GM19463 (cell line): ENCODE measurements at regions not wholly inside any gene's neighbourhood (a gene's known extent, or its start where the extent isn't known, plus 50 kb on each side); places are given as distances from the start of the nearest gene placed in this dataset.
"Not testable (repeated sequence)": the region's sequence is repeated elsewhere in the genome, so short reads cannot be mapped to it uniquely, and the experiment has no call there.

Source experiments
- ATAC-seq: cut with Tn5 transposase; IDR thresholded peaks from one replicate; pipeline ENCODE4 v1.9.1; 2021; ENCODE audit warnings: mild to moderate bottlenecking, moderate library complexity; ENCODE audit not compliant: unreplicated experiment

DNA sequence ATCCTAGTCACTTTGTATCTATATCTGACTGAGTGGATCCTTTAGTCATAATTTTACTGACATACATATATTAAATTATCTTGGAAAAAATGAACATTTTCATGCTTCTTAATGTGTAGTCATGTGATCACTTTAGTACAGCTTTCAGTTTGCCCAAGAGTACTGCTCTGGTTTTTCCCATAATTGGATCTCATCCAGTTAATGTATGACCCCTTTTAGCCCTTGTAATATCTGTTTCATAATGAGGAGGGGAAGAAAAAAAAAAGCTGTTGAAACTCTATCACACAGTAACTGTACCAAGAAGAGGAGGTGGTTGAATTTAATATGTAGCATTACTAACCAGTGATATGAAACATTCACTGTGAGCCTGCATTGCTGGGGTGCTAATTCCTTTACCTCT is 328.7 kb downstream of the PTPRC start:
- no peak for ATAC-seq

- no peak for ATAC-seq
Observed at GRCh38 chr1:198968866-198969265, 330.0 kb downstream of the PTPRC start.

GRCh38 chr1:198969981-198970380 is 331.1 kb downstream of the PTPRC start:
- no peak for ATAC-seq

- no peak for ATAC-seq
Observed at GRCh38 chr1:198970916-198971315, 332.1 kb downstream of the PTPRC start.

GRCh38 chr1:198977909-198978308 is 339.1 kb downstream of the PTPRC start:
- ATAC-seq: no peak

GRCh38 chr1:198978523-198978922 is 339.7 kb downstream of the PTPRC start:
- no peak for ATAC-seq

- ATAC-seq: no peak
Observed at GRCh38 chr1:198986036-198986435, 347.2 kb downstream of the PTPRC start.

- no peak for ATAC-seq
Observed at GRCh38 chr1:198986442-198986841, 347.6 kb downstream of the PTPRC start.

DNA sequence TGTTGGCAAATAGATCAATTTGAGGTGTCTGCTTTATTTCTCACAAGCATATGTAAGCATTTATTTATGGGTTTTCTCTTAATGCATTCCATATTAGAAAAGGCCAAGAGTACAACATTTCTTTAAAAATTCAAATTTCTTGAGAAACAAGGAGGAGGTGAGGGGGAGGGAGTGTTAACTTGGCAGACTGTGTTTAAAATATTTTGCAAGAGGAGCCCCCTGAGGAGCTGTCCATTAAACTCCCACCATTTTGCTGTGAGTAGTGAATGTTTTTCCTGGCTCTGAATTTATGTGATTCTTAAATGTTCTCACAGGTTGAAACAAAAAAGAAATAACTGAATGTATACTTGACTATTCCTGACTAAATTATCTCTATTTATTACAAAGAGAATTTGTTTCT is 363.8 kb downstream of the PTPRC start:
- no peak for ATAC-seq

- no peak for ATAC-seq
Observed at GRCh38 chr1:199007423-199007822, 368.6 kb downstream of the PTPRC start.

DNA sequence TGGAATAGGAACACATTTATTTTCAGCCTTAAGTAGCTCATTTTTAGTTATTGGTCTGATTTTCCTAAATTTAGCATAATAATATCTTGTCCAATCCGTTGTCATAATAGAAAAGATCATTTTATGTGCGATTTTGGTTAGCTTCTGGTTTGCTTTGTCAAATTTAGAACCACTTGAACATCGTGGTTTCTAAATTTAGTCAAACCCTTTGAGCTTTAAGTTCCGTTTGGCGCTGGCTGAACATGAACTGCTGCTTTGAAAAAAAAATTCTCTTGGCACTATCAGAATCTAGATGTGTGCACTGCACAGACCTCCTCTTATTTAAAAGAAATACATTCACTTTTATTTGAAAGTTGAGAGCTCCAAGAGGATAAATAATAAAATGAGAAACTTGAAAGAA is 370.6 kb downstream of the PTPRC start:
- no peak for ATAC-seq

- ATAC-seq: no peak
Observed at GRCh38 chr1:199010492-199010891, 371.7 kb downstream of the PTPRC start.

- no peak for ATAC-seq
Observed at GRCh38 chr1:199010933-199011332, 372.1 kb downstream of the PTPRC start.

GRCh38 chr1:199015799-199016198 is 377.0 kb downstream of the PTPRC start:
- no peak for ATAC-seq

- ATAC-seq: no peak
Observed at GRCh38 chr1:199018471-199019135, 379.8 kb downstream of the PTPRC start.

- ATAC-seq: no peak
Observed at GRCh38 chr1:199020051-199020450, 381.2 kb downstream of the PTPRC start.

GRCh38 chr1:199020904-199021303 is 382.1 kb downstream of the PTPRC start:
- no peak for ATAC-seq

- no peak for ATAC-seq
Observed at GRCh38 chr1:199029401-199029800, 390.6 kb downstream of the PTPRC start.

DNA sequence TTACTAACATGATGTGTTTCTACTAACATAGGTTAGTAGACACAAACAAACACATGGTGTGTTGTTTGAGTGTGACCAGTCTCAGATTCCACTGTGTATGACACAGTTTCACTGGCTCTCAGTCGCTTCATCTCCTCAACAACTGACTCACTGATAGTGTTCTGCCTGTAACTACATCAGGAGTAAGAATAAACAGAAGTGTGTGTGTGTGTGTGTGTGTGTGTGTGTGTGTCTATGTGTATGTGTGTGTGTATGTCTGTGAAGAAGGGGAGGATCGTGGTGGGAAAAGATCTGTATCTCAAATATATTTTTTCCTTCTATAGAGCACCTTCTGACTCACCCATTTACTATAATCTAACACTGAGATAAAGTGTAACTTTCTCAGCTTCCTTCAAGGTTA is 391.0 kb downstream of the PTPRC start:
- no peak for ATAC-seq

DNA sequence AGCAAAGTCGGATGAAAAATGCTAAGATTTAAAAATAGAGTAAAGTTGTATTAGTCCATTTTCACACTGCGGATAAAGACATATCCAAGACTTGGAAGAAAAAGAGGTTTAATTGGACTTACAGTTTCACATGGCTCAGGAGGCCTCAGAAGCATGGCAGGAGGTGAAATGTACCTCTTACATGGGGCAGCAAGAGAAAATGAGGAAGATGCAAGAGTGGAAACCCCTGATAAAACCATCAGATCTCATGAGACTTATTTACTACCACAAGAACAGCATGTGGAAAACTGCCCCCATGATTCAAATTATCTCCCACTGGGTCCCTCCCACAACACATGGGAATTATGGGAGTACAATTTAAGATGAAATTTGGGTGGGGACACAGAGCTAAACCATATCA is 391.7 kb downstream of the PTPRC start:
- ATAC-seq: not testable (repeated sequence)

DNA sequence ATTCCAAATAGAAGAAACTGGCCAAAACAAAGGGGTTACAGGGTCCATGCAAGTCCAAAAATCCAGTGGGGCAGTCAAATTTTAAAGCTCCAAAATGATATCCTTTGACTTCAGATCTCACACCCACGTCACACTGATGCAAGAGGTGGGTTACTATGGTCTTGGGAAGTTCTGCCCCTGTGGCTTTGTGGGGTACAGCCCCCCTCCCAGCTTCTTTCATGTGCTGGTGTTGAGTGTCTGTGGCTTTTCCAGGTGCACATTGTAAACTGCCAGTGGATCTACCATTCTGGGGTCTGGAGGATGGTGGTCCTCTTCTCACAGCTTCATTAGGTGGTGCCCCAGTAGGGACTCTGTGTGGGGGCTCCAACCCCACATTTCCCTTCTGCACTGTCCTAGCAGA is 392.3 kb downstream of the PTPRC start:
- ATAC-seq: not testable (repeated sequence)

DNA sequence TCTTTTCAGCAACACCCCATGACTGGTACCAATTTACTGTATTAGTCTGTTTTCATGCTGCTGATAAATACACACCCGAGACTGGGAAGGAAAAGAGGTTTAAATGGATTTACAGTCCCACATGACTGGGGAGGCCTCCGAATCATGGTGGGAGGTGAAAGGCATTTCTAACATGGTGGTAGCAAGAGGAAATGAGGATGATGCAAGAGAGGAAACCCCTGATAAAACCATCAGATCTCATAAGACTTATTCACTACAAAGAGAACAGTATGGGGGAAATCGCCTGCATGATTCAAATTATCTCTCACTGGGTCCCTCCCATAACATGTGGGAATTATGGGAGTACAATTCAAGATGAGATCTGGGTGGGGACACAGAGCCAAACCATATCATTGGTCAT is 393.6 kb downstream of the PTPRC start:
- not testable (repeated sequence) for ATAC-seq

GRCh38 chr1:199033661-199034060 is 394.8 kb downstream of the PTPRC start:
- ATAC-seq: no peak
